ENCODE measurements at regions not wholly inside any gene's neighbourhood (a gene's known extent, or its start where the extent isn't known, plus 50 kb on each side); places are given as distances from the start of the nearest gene placed in this dataset.

GRCh38 chr6:30806581-30807183 is 62.3 kb upstream of the IER3 start:
- DNase-seq: no peak

GRCh38 chr6:30804333-30804732 is 60.0 kb upstream of the IER3 start:
- no peak for DNase-seq

GRCh38 chr6:30802731-30803130 is 58.4 kb upstream of the IER3 start:
- no peak for DNase-seq

- DNase-seq: no peak
Observed at GRCh38 chr6:30801950-30802349, 57.6 kb upstream of the IER3 start.

- no peak for DNase-seq
Observed at GRCh38 chr6:30800871-30801270, 56.5 kb upstream of the IER3 start.

GRCh38 chr6:30799210-30799609 is 54.9 kb upstream of the IER3 start:
- DNase-seq: no peak

GRCh38 chr6:30798494-30798893 is 54.1 kb upstream of the IER3 start:
- DNase-seq: no peak

- DNase-seq: no peak
Observed at GRCh38 chr6:30795549-30796293, 51.4 kb upstream of the IER3 start.
